GM21825 (cell line): ENCODE measurements at regions not wholly inside any gene's neighbourhood (a gene's known extent, or its start where the extent isn't known, plus 50 kb on each side); places are given as distances from the start of the nearest gene placed in this dataset.

Experiments used
- ATAC-seq: cut with Tn5 transposase; IDR thresholded peaks from one replicate; pipeline ENCODE4 v1.9.1; 2021; ENCODE audit warnings: mild to moderate bottlenecking, moderate library complexity; ENCODE audit not compliant: unreplicated experiment

DNA sequence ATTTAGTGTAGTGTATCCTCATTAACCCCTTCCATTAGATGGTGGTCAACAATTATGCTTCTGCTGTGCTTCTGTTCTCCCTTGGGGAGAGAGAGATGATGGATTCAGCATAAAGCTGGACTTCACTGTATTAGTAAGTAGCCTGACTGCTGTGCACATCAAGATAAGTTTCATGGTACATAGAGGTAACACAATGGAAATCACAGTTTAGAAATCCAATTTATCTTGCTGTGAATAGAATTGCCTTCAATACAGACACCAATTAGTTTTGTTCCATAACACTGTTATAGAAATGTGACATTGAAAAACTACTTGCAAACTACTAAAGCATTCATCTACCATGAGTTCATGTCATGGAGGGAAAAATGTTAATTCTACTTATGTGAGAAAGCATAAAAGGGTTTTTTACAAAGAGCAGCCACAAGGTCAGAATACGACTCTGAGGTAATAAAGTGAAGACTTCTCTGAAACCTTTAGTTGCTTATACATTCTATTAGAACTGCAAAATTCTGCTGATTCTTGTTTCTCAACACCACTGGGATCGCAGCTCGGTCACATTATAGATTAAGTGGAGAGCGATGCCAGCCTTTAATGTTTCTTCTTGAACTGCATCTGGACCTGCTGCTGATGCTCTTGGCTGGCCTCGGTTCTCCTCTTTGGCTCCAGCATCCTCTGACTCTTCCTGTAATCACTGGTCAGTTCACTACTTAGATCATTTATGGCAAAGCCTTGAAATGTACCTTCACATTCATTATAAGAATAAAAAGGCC is 190.8 kb downstream of the ATP23 start:
- no peak for ATAC-seq

DNA sequence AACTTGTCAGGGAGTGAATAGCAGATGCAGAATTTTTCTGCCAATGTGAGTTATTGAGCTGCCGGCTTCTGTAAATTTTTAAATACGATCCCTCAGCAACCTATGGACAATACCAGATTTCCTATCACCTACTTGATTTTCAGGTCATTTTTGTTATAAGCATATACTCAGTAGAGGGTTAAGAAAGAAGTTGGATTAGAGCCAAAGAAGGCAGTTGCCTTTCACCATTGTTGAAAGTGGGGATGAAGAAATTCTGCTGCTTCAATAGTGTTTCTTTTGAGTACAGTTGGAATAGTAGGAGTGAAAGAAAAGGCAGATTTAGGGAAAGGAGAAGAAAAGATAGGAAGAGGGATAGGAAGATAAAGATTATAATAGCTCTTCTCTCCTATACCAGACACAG is 197.1 kb downstream of the ATP23 start:
- no peak for ATAC-seq

DNA sequence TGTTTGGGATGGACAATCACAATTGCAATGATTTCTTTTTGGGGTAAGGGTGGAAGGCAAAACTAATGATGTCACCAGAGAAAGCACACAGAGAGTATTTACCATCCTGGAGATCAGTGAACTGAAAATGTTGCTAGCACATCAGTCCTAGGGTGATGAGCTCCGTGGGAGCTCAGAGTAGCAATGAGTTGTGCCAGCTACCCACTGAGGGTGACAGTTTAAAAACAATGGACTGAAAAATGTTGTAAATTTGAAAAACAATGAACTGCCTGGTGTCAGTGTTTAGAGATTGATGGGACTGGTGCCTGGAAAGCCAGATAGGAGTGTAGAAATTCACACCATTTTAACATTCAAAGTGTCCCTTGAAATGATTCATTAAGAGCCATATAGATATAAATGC is 198.5 kb downstream of the ATP23 start:
- no peak for ATAC-seq

DNA sequence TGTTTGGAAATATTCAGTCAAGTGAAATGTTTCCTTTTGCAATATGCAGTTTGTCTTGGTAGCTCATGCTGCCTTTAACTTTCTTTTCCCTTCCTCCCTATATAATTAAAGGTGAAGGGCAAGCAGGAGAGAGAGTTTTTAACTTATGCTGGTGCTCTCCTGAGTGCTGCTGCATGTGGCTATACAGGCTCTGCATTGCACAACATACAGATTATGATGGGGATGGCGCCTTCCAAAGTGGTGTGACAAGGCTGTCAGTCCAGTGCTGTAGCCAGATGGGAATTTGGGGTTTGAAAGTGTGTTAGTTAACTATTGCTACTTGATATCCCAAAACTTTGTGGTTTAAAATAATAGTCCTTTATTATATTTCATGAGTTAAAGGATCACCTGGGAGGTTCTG is 199.0 kb downstream of the ATP23 start:
- ATAC-seq: no peak

DNA sequence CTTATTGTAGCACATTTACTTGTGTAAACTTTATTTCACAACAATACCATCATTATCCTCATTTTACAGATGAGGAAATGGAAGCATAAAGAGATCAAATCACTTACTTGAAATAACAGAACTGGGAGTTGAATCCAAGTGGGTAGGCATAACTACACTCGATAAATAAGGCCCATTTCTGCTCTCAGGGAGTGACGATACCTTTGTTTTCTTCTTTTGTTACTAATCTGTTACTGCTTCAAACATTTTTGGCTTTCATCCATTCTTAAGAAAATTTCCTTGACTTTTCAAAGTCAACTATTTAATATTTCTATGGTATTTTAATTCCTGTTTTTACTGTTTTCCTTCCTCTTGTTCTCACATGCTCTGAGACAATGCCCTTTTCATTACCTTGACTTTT is 201.6 kb downstream of the ATP23 start:
- no peak for ATAC-seq

DNA sequence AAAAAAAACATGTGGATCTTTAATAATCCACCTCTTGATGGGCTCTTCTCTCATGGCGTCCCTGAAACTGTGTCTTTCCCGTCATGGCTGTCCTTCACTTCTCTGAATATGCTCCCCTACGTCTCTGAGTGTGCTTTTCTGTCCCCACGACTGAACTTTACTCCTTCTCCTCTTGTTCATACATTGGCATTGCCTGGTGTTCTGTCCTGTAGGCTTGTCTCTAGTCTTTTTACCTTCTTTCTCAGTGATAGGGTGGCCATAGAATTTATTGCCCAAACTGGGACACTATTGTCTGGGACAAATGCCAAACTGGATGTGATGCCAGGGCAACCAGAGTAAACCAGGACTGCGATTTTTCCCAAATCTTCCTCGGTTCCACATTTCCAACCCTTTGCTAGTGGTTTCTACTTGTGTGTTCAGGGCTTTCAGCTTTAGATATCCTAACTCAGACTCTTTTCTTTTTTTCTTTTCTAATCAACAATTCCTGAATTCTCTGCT is 202.2 kb downstream of the ATP23 start:
- ATAC-seq: no peak

DNA sequence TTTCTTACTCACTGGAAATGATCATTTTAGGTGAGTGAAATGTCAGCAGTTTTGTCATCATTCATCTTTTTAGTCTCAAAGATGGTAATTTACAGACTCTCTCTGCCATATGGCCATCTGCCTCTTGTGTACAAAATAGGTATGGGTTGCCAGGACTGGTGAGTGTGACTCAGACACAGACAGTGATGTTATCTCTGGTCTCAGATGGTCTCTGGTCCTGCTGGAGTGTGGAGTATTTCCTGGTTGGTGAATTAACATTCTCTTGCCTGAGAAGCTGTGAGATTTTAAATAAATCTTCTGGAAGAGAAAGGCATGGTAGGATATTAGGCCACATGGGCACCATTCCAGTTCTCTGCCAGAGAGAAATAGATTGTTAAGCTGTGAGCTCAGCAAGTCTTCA is 207.0 kb downstream of the ATP23 start:
- no peak for ATAC-seq

DNA sequence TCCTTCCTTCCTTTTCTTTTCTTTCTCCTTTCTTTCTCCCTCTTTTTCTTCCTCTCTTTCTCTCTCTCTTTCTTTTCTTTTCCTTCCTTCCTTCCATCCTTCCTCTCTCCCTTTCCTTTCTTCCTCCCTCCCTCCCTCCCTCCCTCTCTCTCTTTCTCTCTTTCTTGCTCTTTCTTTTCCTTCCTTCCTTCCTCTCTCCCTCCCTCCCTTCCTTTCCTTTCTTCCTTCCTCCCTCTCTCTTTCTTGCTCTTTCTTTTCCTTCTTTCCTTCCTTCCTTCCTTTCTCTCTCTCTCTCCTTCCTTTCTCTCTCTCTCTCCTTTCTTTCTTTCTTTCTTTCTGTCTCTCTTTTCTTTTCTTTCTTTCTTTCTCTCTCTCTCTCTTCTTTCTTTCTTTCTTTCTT is 207.6 kb downstream of the ATP23 start:
- no peak for ATAC-seq

DNA sequence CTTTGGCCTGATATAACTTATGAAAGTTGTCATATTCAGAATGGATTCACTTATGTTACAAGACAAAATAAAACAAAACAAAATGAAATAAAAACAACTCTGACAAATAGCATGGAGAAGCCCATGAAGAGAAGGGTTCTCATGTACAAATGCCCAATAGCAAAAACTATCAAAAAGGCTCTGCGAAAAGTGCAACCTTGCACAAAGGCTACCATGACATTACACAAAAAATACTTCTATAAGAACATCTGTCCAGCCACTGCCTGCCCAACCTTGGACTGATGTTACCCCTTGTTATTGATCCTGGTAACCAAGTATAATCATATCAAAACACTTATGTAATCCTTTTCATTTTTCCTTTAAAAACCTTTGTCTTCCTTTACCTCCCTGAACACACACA is 213.0 kb downstream of the ATP23 start:
- ATAC-seq: no peak

DNA sequence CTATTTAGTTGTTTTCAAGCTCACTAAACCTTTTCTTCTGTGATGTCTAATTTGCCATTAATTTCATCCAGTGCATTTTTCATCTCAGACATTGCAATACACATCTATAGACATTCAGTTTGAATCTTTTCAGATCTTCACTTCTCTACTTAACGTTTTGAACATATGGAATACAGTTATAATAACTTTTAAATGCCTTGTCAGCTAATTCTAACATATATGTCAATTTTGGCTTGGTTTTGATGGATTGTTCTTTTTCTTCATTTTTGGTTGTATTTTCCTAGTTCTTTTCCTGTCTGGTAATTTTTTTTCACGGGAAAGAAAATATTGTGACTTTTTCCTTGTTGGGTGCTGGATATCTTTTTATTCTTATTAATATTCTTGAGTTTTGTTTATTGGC is 215.3 kb downstream of the ATP23 start:
- no peak for ATAC-seq

DNA sequence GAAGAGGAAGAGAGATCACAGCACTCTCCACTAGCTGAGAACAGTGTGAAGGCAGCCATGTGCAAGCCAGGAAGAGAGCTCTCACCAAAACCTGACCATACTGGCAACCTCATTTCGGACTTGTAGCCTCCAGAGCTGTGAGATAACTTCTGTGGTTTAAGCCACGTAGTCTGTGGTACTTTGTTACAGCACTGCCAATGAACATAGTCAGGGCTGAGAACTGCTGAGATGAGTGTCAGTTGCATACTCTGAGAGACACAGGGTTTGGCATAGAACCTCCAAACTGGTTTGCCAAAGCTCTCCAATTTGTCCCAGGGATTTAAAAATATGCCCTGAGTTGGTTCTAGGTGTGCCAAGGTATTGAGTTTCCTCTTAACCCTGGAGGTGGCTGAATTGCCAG is 218.6 kb downstream of the ATP23 start:
- ATAC-seq: no peak

DNA sequence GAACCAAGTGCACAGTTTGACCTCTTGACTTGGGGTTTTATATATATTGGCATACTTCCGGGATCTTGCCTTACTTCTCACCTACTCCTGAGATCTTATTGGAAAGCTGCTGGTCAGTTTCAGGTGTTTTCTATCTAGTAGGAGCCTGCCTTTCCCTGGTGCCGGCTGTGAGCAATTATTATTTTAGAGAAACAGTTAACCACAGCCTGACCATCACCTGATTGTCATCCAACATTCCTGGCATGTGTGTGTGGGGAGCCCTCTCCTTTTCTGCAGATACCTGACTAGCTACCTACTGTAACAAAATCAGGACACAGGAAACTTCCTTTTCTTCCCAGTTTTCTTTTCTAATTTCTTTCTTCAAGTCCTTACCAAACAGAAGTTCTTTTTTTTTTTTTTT is 220.4 kb downstream of the ATP23 start:
- ATAC-seq: no peak

DNA sequence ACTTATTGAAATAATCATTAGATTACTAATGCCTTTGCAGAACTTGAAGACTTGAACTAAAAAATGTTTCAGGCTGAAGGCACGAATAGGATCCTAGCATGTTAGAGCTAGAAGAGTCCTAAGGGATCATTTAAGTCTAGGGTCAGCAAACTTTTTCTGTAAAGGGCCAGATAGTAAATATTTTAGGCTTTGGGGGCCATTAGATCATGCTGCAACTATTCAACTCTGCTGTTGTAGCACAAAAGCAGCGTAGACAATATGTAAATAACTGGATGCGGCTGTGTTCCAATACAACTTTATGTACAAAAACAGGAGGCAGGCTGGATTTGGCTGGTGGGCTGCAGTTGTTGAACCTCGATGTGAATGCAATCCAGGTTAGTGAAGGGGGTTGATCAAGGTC is 221.7 kb downstream of the ATP23 start:
- ATAC-seq: no peak

DNA sequence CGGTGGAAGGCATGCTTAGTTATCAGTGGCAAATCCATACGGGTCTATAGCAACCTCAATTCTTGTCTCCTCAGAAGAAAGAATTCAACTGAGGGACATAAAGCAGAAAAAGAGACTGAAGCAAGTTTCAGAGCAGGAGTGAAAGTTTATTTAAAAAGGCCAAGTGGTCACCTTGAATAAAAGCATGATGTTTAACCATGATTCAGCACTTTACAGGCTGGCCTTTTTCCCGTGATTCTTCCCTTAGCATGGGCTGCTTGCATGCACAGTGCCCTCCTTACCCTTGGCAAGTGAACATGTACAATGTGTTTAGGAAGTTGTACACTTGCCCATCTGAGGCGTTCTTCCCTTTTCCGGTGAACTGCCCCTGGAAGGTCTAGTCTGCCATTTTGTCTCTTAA is 225.3 kb downstream of the ATP23 start:
- ATAC-seq: no peak

DNA sequence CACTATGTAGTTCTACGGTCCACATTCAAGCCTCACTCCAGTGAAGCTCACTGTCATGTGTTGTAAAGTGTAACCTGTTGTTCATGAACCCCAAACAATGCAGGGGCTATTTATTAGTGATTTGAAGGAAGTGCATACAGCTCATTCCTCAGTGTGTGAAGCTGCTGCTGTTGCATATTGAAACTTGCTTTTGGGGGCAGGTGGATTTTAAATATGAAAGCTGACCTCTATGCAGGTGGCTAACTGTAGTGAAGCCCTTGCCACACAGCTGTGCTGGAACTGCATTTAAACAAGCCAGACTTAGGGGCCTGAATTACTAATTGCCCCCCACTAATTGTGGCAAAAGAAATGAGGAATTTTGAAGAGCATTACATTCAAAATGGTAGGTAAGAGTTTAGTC is 226.3 kb downstream of the ATP23 start:
- ATAC-seq: no peak

DNA sequence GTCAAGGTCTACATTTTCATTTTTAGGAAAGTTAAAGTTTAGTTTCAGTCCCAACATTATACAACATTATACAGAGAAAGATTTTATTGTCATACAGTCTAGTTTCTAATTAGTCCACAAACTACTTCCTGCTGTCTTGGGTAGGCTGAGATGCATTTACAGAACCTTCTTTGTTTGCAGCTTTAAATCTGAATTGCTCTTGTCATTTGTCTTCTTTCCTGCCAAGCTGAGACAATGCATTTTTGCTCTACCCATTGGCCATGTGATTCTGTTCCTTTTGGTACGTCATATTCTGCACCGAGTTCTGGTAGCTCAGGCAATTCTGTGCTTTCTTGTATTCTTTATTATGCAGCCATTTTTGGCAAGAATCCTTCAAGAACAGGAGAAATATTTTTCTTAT is 228.5 kb downstream of the ATP23 start:
- no peak for ATAC-seq

DNA sequence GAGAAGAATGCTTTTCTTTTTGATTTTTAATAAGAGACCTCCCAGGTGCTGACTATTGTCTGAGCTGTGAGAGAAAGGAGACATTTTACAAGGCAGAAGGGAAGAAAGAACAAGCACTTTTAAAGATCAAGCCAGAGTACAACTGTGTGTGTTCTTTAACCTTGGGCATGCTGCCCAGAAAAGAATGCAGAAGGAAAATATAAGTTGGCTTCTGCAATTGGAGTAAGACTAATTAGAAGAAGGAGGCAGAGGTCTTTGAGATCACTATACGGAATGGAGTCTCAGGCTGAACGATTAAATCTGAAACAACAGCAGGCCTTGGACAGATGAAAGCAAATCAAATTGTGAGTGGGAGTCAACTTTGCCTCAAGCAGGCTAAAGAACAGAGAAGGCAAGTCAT is 230.5 kb downstream of the ATP23 start:
- no peak for ATAC-seq

DNA sequence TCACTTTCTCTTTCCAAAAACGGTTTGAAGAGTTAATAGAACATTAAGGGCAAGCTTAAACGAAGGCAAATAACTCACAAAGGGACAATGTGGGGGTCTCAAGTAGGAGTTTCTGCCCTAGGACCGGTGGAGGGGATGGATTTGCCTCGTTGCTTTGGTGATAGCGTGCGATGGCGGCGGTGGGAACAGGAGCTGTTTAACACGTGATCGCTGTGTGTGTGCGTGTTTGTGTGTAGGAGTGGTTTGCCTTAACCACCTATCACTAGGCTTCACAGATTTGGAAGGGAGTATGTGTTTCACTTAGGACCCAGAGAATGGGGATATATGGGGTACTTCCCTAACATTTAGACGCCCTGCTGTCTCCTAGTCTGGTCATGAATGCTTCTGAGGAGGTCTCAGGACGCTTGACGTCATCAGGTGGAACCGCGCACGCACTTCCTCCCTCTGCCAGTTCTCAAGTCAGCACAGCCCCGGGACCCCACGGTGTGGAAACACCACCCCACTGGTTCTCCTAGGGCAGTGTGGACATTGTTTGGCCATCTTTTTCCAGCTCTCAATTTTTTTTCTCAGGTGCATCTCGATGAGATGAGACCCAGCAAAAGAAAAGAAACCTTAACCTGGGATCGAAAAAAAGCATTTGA is 231.2 kb downstream of the ATP23 start:
- ATAC-seq: no peak

DNA sequence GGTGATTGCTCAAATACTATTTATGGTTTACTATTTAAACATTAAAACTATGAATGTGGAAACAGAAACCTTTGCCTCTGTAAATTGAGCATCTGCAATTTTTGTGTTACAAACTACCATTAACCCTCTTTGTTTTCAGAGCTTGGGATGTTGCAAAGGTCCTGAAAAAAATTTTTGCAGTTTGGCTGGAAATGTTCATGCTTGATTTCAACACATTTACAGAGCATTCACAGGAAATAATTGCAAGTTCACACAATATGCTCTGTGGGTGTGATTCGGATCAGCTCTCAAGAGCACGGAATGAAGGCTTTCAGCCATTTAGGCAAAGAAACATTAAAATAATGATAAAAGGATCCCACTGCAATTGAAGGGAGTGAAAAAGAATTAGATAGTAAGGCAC is 232.9 kb downstream of the ATP23 start:
- no peak for ATAC-seq

DNA sequence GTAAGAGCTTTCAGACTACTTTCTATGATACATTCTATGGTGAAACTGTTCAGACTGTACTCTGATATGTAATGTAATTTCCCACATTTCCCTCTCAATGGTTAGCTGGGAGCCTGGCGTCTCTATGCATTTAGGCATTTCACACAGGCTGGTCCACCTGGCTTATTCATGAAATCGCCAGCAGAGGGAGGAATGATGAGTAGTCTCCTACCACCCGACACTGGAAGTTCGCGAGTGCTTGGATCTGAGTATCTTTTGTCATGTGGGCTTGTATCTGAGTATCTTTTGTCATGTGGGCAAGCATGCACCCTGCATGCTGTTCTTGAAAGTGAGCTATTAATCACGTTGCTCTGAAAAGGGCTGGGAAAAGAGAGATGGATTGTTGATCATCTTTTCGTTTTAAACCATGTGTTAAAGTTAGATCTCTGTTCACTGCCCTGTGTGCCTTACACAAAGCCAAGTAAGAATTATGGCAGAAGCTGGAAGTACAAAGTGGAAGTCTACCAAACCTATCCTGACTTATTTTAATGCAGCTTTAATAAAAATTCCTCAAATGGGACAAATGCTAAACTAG is 235.0 kb downstream of the ATP23 start:
- ATAC-seq: no peak

DNA sequence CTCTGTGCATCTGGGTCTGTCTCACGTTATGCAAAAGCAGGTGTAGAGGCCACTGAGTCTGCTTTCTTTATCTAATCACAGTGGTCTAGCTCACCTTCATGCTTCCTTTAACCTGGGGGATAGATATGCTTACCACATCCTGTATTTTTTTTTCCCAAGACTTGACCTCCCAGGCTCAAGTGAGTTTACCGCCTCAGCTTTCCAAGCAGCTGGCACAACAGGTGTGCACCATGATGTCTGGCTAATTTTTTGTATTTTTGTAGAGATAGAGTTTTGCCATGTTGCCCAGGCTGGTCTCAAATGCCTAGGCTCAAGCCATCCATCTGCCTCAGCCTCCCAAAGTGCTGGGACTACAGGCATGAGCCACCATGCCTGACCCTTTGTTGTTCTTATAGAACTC is 236.0 kb downstream of the ATP23 start:
- ATAC-seq: no peak

DNA sequence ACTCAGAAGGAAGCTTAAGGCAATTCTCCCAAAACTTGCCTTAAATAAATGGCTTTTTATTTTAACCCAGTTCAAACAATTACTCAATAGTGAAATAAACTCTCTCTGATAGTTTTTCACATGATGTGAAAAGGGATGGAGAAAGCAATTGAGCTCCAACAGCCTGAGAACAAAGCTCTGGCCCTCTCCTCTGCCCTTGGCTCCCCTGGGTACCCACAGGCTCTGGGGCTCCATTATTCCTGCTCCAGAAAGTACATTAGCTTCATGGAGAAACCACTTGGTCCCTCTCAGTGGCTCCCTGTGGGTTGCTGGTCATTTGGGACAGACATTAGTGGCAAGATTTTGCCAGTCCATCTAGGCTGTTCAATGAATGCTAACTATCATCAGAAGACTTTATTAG is 242.8 kb downstream of the ATP23 start:
- ATAC-seq: no peak
